ENCODE measurements at regions not wholly inside any gene's neighbourhood (a gene's known extent, or its start where the extent isn't known, plus 50 kb on each side); places are given as distances from the start of the nearest gene placed in this dataset.

DNA sequence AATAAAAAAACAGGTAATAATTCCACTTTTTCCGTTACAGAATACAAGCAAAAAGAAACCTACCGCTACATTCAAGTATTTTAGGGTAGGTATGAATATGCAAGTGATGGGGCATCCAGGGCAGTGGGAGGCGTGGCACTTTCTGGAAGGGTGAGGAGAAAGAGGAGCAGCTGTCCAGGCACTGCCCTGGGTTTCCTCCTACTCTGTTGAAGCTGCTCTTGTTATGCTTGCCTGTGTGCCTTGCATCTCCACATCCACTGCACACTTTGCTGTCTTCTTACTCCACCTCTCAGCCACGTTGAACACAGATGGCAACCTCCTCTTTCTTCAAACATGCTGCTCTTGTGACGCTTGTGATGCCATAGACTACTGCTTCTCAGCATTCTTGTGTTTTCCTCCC, 83.2 kb downstream of the RPE65 start:
- Histone ChIP-seq H3K4me2 (ENCODE audit: insufficient read depth, low read length) (no peak overlapping the region), H4K20me1 (replicated peaks; ENCODE audit: control insufficient read depth, insufficient read depth, low read length) (no peaks in the 10 kb centered on the region), H3K4me1 (replicated peaks in 1 of 2; ENCODE audit: control insufficient read depth in 2 of 2, insufficient read depth in 2 of 2, low read length in 2 of 2) (no peaks in the 10 kb centered on the region), H3K36me3 (ENCODE audit: control insufficient read depth, insufficient read depth, low read length) (no peaks in the 10 kb centered on the region), H3K9me3 (replicated peaks; ENCODE audit: control insufficient read depth, insufficient read depth, low read depth, low read length) (no peaks in the 10 kb centered on the region), H3K27ac (ENCODE audit: extremely low read depth, low read depth, low read length) (no peak overlapping the region), H3K9ac (ENCODE audit: insufficient read depth in 1 of 2, low read depth in 2 of 2, low read length in 2 of 2) (no peak overlapping the region), H3K27me3 (ENCODE audit: control insufficient read depth in 2 of 2, insufficient read depth in 2 of 2, low read length in 2 of 2) (no peaks in the 10 kb centered on the region), H2AFZ (ENCODE audit: low read depth, low read length) (no peak overlapping the region), H3K79me2 (ENCODE audit: control insufficient read depth, insufficient read depth, low read length) (no peaks in the 10 kb centered on the region), H3K4me3 (no peak overlapping the region), H3K9me1 (ENCODE audit: control insufficient read depth, insufficient read depth, low read length) (no peaks in the 10 kb centered on the region)
- ATAC-seq, result no peak
- CTCF ChIA-PET (ENCODE audit: low intra/inter-chr PET ratio), result no interaction called here
- no peak for DNase-seq (ENCODE audit: extremely low read depth in 1 of 4, low spot score in 3 of 4)
- no peak for TF ChIP-seq NCOA4 (IDR thresholded peaks at IDR 0.05; ENCODE audit: partially characterized antibody)
- TF ChIP-seq, protein P1, sequence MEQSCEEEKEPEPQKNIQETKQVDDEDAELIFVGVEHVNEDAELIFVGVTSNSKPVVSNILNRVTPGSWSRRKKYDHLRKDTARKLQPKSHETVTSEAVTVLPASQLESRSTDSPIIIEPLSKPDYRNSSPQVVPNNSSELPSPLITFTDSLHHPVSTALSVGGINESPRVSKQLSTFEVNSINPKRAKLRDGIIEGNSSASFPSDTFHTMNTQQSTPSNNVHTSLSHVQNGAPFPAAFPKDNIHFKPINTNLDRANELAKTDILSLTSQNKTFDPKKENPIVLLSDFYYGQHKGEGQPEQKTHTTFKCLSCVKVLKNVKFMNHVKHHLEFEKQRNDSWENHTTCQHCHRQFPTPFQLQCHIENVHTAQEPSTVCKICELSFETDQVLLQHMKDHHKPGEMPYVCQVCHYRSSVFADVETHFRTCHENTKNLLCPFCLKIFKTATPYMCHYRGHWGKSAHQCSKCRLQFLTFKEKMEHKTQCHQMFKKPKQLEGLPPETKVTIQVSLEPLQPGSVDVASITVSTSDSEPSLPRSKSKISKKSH (CRISPR knock-in tag; IDR thresholded peaks at IDR 0.05), result no peak
- TF ChIP-seq SRF (CRISPR knock-in tag; IDR thresholded peaks at IDR 0.05), result no peak
- no peak for TF ChIP-seq ZNF77 (CRISPR knock-in tag; IDR thresholded peaks at IDR 0.05)
- TF ChIP-seq, protein P2, sequence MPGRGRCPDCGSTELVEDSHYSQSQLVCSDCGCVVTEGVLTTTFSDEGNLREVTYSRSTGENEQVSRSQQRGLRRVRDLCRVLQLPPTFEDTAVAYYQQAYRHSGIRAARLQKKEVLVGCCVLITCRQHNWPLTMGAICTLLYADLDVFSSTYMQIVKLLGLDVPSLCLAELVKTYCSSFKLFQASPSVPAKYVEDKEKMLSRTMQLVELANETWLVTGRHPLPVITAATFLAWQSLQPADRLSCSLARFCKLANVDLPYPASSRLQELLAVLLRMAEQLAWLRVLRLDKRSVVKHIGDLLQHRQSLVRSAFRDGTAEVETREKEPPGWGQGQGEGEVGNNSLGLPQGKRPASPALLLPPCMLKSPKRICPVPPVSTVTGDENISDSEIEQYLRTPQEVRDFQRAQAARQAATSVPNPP (IDR thresholded peaks at IDR 0.05; ENCODE audit: borderline replicate concordance, insufficient read depth, insufficient read length), result no peak
- no peak for TF ChIP-seq ZNF445 (CRISPR knock-in tag; IDR thresholded peaks at IDR 0.05; ENCODE audit: low read depth)
- TF ChIP-seq TAF15 (IDR thresholded peaks at IDR 0.05; ENCODE audit: low read depth, low read length), result no peak
- TF ChIP-seq, protein P3, sequence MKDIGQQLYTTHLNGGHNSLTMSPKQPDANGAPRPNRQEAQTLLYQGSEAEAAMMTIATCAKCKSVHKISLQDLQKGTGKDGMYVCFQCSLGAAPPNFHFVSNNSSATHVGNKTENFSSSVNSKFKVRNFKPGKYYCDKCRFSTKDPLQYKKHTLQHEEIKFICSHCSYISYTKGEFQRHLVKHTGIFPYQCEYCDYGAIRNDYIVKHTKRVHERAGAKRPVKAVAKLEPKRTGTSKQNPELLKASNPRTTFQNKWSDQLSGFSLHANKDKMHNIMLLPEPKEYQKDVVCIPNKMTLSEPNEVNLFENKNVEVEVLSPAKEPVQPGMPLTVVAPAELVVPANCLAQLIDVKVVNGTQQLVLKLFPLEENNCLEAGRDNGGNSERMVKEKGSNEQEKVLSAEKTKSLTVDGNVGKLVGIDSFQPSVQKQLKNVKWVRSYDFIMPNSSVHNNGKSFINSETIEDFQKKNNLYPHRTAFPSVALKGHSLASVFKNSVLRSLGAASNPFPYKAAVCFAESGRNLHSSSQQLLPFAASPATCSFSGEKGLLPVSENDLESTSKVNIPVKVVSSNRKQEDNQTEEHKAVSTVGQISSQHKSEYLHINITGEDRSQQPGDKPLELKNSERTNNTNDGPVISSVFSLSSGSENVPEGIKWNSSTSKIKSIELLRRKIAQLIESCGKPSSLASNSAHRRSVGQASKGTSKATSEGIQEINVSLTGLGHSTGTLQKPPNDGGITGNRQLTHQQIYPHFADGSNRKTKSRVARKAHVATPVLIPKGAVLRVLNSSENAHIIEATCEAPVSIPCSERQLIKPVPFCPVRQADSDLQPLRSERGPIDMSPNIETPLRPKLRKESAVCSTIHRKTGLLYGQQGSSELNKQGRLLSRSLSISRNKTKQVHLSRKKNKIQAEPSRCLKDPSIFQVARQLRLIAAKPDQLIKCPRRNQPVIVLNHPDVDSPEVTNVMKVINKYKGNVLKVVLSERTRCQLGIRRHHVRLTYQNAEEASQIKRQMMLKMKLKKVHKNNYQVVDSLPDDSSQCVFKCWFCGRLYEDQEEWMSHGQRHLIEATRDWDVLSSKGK (CRISPR knock-in tag; IDR thresholded peaks at IDR 0.05), result no peak
- TF ChIP-seq, protein P4, sequence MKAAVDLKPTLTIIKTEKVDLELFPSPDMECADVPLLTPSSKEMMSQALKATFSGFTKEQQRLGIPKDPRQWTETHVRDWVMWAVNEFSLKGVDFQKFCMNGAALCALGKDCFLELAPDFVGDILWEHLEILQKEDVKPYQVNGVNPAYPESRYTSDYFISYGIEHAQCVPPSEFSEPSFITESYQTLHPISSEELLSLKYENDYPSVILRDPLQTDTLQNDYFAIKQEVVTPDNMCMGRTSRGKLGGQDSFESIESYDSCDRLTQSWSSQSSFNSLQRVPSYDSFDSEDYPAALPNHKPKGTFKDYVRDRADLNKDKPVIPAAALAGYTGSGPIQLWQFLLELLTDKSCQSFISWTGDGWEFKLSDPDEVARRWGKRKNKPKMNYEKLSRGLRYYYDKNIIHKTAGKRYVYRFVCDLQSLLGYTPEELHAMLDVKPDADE (conservative IDR thresholded peaks at IDR 0.05; ENCODE audit: control insufficient read depth, low read depth, low read length), result no peak
- TF ChIP-seq ZNF764 (CRISPR knock-in tag; IDR thresholded peaks at IDR 0.05; ENCODE audit: low read depth), result no peak
- WGBS (ENCODE audit: insufficient coverage, low coverage, missing lambda C conversion rate), result 0% methylated on average over 5 of the region's 5 CpGs
- intact Hi-C loops (cut with micrococcal nuclease), result no loop called here
- no TSS peak for BruUV-seq (replicated peaks)
- FAIRE-seq, result no peak
- in situ Hi-C loops (cut with MboI), result no loop called here
- POLR2A ChIA-PET, result no interaction called here
